ENCODE measurements at regions not wholly inside any gene's neighbourhood (a gene's known extent, or its start where the extent isn't known, plus 50 kb on each side); places are given as distances from the start of the nearest gene placed in this dataset.
"Not testable (repeated sequence)": the region's sequence is repeated elsewhere in the genome, so short reads cannot be mapped to it uniquely, and the experiment has no call there.

GRCh38 chr16:21379645-21380044, 101.6 kb upstream of the CRYM start:
- Histone ChIP-seq H3K4me3 (ENCODE audit: low read length) (peak overlapping the region; percentile 61; the same call in 1 of the 2 replicates), H3K27ac (ENCODE audit: low read length) (peak overlapping the region; percentile 94), H3K4me2 (ENCODE audit: low read depth, low read length, poor library complexity, severe bottlenecking) (peak overlapping the region; percentile 60)
- H2AFZ ChIP-seq (ENCODE audit: low read length); H3K9ac ChIP-seq (ENCODE audit: low read length); H3K27me3 ChIP-seq (ENCODE audit: low read length); H4K20me1 ChIP-seq (ENCODE audit: insufficient read depth, low read depth, low read length); H3K9me3 ChIP-seq (ENCODE audit: low read length); DNase-seq; H3K36me3 ChIP-seq (ENCODE audit: insufficient read depth, low read length); H3K4me1 ChIP-seq (ENCODE audit: low read length); H3K9me2 ChIP-seq (replicated peaks; ENCODE audit: insufficient read depth, low read length); H3K79me2 ChIP-seq (ENCODE audit: low read length): not testable (repeated sequence)

- not testable (repeated sequence) for H3K27me3 ChIP-seq (ENCODE audit: low read length); H4K20me1 ChIP-seq (ENCODE audit: insufficient read depth, low read depth, low read length); H3K9me2 ChIP-seq (replicated peaks; ENCODE audit: insufficient read depth, low read length); H3K4me1 ChIP-seq (ENCODE audit: low read length); H3K36me3 ChIP-seq (ENCODE audit: insufficient read depth, low read length); H3K4me2 ChIP-seq (ENCODE audit: low read depth, low read length, poor library complexity, severe bottlenecking); H3K9me3 ChIP-seq (ENCODE audit: low read length); H3K9ac ChIP-seq (ENCODE audit: low read length); H2AFZ ChIP-seq (ENCODE audit: low read length); H3K79me2 ChIP-seq (ENCODE audit: low read length); H3K27ac ChIP-seq (ENCODE audit: low read length); H3K4me3 ChIP-seq (ENCODE audit: low read length)
- DNase-seq: peak; percentile 33
These were observed 98.3 kb upstream of the CRYM start for GRCh38 chr16:21376196-21376899.

DNA sequence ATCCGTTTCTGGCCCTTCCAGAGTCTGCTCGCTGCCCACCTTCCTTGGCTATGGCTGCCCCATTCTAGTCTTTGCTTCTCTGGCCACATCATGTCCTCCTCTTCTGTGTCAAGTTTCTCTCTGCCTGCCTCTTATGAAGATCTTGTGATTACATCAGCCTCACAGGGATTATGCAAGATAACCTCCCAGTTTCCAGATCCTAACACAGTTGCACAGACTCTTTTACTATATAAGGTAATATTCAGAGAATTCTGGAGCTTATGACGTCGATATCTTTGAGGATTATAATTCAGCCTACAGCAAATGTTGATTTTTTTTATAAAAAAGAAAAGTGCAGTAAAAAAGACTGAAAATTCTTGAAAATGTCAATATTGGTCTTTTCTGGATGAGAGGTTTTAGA, 97.2 kb upstream of the CRYM start:
- DNase-seq; H3K9me3 ChIP-seq (ENCODE audit: low read length); H2AFZ ChIP-seq (ENCODE audit: low read length); H3K9ac ChIP-seq (ENCODE audit: low read length); H3K4me3 ChIP-seq (ENCODE audit: low read length); H3K36me3 ChIP-seq (ENCODE audit: insufficient read depth, low read length); H4K20me1 ChIP-seq (ENCODE audit: insufficient read depth, low read depth, low read length); H3K4me1 ChIP-seq (ENCODE audit: low read length); H3K4me2 ChIP-seq (ENCODE audit: low read depth, low read length, poor library complexity, severe bottlenecking); H3K79me2 ChIP-seq (ENCODE audit: low read length); H3K27me3 ChIP-seq (ENCODE audit: low read length); H3K9me2 ChIP-seq (replicated peaks; ENCODE audit: insufficient read depth, low read length): not testable (repeated sequence)
- H3K27ac ChIP-seq (ENCODE audit: low read length): peak overlapping the region; percentile 45; the same call in 1 of the 2 replicates

- H3K4me1 ChIP-seq (ENCODE audit: low read length); H3K36me3 ChIP-seq (ENCODE audit: insufficient read depth, low read length); H3K79me2 ChIP-seq (ENCODE audit: low read length); DNase-seq; H3K9me2 ChIP-seq (replicated peaks; ENCODE audit: insufficient read depth, low read length); H2AFZ ChIP-seq (ENCODE audit: low read length); H3K27ac ChIP-seq (ENCODE audit: low read length); H3K27me3 ChIP-seq (ENCODE audit: low read length); H3K9me3 ChIP-seq (ENCODE audit: low read length); H3K4me3 ChIP-seq (ENCODE audit: low read length); H4K20me1 ChIP-seq (ENCODE audit: insufficient read depth, low read depth, low read length); H3K9ac ChIP-seq (ENCODE audit: low read length); H3K4me2 ChIP-seq (ENCODE audit: low read depth, low read length, poor library complexity, severe bottlenecking): not testable (repeated sequence)
These were observed 95.4 kb upstream of the CRYM start for GRCh38 chr16:21373454-21373853.

DNA sequence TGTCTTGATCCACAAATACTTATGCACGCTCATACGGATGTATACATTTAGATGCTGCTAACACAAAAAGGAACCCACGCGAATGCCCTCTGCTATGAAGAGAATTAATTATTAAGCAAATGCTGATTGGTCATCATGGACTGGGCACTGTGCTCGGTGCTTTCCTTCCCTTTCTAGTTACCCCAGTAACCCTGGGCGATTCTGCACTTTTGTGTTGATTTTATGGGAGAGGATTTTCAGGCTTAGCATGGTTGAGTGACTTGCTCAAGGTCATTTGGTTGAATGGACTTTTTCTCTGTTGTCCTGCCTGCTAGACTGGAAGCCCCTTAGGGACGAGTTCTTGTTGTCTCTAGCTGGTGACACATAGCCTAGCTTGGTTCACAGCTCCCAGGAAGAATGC, 94.8 kb upstream of the CRYM start:
- not testable (repeated sequence) for H3K36me3 ChIP-seq (ENCODE audit: insufficient read depth, low read length); H3K9ac ChIP-seq (ENCODE audit: low read length); H3K4me2 ChIP-seq (ENCODE audit: low read depth, low read length, poor library complexity, severe bottlenecking); H3K4me1 ChIP-seq (ENCODE audit: low read length); H4K20me1 ChIP-seq (ENCODE audit: insufficient read depth, low read depth, low read length); DNase-seq; H3K9me3 ChIP-seq (ENCODE audit: low read length); H3K9me2 ChIP-seq (replicated peaks; ENCODE audit: insufficient read depth, low read length); H2AFZ ChIP-seq (ENCODE audit: low read length); H3K27ac ChIP-seq (ENCODE audit: low read length); H3K79me2 ChIP-seq (ENCODE audit: low read length); H3K4me3 ChIP-seq (ENCODE audit: low read length); H3K27me3 ChIP-seq (ENCODE audit: low read length)

DNA sequence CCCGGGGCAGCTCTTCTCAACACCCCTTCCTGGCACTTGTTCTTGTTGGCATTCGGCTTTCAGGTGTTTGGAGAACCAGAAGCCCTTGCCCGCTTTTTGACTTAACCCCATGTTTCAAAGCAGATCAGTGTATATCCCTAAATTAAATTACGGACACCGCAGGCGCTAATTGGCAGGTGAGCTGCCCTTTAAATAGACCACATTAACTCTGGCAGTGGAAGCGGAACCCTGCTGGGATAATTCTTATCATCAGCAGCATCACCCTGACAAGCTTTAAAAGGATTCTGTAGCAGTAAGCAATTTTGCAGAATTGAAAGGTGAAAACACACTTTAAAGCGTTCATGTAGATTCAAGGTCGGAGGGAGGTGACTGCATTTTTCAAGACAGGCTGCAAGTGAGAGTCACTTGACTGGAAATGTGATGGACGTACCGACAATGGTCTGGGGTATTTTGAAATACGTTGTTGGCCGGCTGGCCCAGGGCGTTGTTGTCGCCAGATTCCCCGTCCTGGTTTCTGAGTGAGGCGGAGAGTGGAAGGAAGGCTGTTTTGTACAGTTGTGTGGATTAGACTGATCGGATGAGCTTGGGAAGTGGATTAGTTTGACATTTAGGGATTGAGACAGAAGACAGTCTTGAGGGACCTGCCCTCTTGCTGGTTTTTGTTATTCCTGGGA, 94.2 kb upstream of the CRYM start:
- H3K4me1 ChIP-seq (ENCODE audit: low read length): peaks cover 13% of the 10 kb centered on the region
- H3K4me3 ChIP-seq (ENCODE audit: low read length); H4K20me1 ChIP-seq (ENCODE audit: insufficient read depth, low read depth, low read length); DNase-seq; H3K79me2 ChIP-seq (ENCODE audit: low read length); H3K4me2 ChIP-seq (ENCODE audit: low read depth, low read length, poor library complexity, severe bottlenecking); H3K9me2 ChIP-seq (replicated peaks; ENCODE audit: insufficient read depth, low read length); H2AFZ ChIP-seq (ENCODE audit: low read length); H3K36me3 ChIP-seq (ENCODE audit: insufficient read depth, low read length); H3K9ac ChIP-seq (ENCODE audit: low read length); H3K27ac ChIP-seq (ENCODE audit: low read length); H3K27me3 ChIP-seq (ENCODE audit: low read length); H3K9me3 ChIP-seq (ENCODE audit: low read length): not testable (repeated sequence)

DNA sequence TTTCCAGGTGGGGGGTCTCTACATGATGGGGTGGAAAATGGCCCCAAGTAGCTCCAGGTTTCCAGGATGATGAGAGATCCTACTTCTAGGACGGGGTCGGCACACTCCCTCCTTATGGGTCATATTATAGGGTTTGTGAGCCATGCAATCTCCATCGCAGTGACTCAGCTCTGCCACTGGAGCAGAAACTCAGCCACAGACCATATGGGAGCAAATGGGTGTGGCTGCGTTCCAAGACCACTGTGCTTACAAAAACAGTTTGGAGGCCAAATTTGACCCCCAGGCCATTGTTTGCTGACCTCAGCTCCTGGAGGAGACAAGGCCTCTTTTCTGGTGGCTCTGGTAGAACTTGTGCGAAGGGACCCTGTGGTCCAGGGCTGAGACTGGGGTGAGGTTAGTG, 92.7 kb upstream of the CRYM start:
- H3K27ac ChIP-seq (ENCODE audit: low read length): peak overlapping the region; percentile 37; the same call in 1 of the 2 replicates
- H3K27me3 ChIP-seq (ENCODE audit: low read length); H3K9me2 ChIP-seq (replicated peaks; ENCODE audit: insufficient read depth, low read length); H3K79me2 ChIP-seq (ENCODE audit: low read length); H3K9me3 ChIP-seq (ENCODE audit: low read length); H3K9ac ChIP-seq (ENCODE audit: low read length); H4K20me1 ChIP-seq (ENCODE audit: insufficient read depth, low read depth, low read length); H3K4me3 ChIP-seq (ENCODE audit: low read length); H3K36me3 ChIP-seq (ENCODE audit: insufficient read depth, low read length); DNase-seq; H3K4me2 ChIP-seq (ENCODE audit: low read depth, low read length, poor library complexity, severe bottlenecking); H2AFZ ChIP-seq (ENCODE audit: low read length): not testable (repeated sequence)
- H3K4me1 ChIP-seq (ENCODE audit: low read length): peaks cover 21% of the 10 kb centered on the region

DNA sequence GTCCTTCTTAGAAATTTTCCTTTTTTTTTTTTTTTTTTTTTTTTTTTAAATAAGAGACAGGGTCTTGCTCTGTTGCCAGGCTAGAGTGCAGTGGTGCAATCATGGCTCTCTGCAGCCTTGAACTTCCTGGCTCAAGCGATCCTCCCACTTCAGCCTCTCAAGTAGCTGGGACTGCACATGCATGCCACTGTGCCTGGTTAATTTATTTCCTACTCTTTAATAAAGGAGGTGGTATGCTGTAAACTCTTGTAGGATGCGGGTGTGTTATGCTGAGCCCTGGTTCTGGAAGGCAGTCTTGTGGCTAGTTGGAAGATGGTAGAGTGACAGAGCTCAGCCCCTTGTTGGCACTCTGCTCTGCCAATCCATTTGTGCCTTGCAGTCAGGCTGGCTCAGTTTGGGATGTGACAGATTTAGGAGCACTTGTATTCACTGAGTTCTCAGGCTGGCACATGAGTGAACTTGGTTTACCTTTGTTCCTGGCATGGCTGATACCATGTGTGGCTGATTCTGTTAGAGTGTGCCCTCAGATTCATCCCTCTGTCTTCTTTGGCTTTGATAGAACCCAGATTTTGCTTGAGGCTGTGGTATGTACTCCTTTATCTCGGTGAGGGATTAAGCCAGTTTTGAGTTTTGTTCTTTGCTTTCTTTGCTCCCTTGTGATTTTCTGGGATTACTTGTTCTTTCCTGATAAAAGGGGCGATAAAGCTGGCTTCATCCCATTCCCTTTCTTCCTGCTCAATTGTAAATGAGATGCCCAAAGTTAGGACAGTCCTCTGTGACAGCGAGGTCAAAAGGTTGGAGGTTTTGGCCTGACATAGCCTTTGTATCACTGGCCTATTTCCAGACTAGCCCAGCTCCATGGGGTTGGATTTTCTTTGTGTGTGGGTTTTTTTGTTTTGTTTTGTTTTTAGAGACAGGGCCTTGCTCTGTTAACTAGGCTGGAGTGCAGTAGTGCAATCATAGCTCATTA, 91.2 kb upstream of the CRYM start:
- not testable (repeated sequence) for H3K9me3 ChIP-seq (ENCODE audit: low read length); H3K9me2 ChIP-seq (replicated peaks; ENCODE audit: insufficient read depth, low read length); H3K36me3 ChIP-seq (ENCODE audit: insufficient read depth, low read length); H2AFZ ChIP-seq (ENCODE audit: low read length); H3K27me3 ChIP-seq (ENCODE audit: low read length); H4K20me1 ChIP-seq (ENCODE audit: insufficient read depth, low read depth, low read length); H3K79me2 ChIP-seq (ENCODE audit: low read length); H3K4me2 ChIP-seq (ENCODE audit: low read depth, low read length, poor library complexity, severe bottlenecking); H3K4me3 ChIP-seq (ENCODE audit: low read length)
- Histone ChIP-seq H3K27ac (ENCODE audit: low read length) (peak overlapping the region; percentile 88), H3K9ac (ENCODE audit: low read length) (0 out of 2 replicates have a peak overlapping the region, but pooled peaks have one; percentile 27), H3K4me1 (ENCODE audit: low read length) (peaks cover 23% of the 10 kb centered on the region)
- peak; percentile 40 for DNase-seq
